RPMI8226 (cell line): ENCODE measurements at regions not wholly inside any gene's neighbourhood (a gene's known extent, or its start where the extent isn't known, plus 50 kb on each side); places are given as distances from the start of the nearest gene placed in this dataset.

ENCODE experiments used
- DNase-seq: peaks from one replicate; pipeline ENCODE4 v3.0.0-alpha.2; 2015

- no peak for DNase-seq
Measured at GRCh38 chr9:115210699-115211098, 92.7 kb upstream of the TNC start.

- peak; percentile 59 for DNase-seq
Measured at GRCh38 chr9:115211413-115212124, 93.6 kb upstream of the TNC start.

GRCh38 chr9:115212125-115212605, 94.2 kb upstream of the TNC start:
- no peak for DNase-seq

GRCh38 chr9:115212832-115213231, 94.9 kb upstream of the TNC start:
- DNase-seq = no peak

- DNase-seq = no peak
Measured at GRCh38 chr9:115213818-115214334, 95.9 kb upstream of the TNC start.

- no peak for DNase-seq
Measured at GRCh38 chr9:115216873-115217272, 98.9 kb upstream of the TNC start.

GRCh38 chr9:115220319-115221005, 102.5 kb upstream of the TNC start:
- no peak for DNase-seq

- DNase-seq = no peak
Measured at GRCh38 chr9:115223471-115223870, 105.5 kb upstream of the TNC start.

- DNase-seq = no peak
Measured at GRCh38 chr9:115225459-115226116, 107.6 kb upstream of the TNC start.

- DNase-seq = no peak
Measured at GRCh38 chr9:115226152-115226551, 108.2 kb upstream of the TNC start.

- DNase-seq = no peak
Measured at GRCh38 chr9:115229496-115229895, 111.5 kb upstream of the TNC start.

- DNase-seq = no peak
Measured at GRCh38 chr9:115230924-115231515, 113.1 kb upstream of the TNC start.

GRCh38 chr9:115232181-115232774, 114.3 kb upstream of the TNC start:
- no peak for DNase-seq

- DNase-seq = no peak
Measured at GRCh38 chr9:115234094-115234493, 116.1 kb upstream of the TNC start.

GRCh38 chr9:115235221-115235620, 117.3 kb upstream of the TNC start:
- no peak for DNase-seq

- no peak for DNase-seq
Measured at GRCh38 chr9:115237385-115237998, 119.5 kb upstream of the TNC start.

- no peak for DNase-seq
Measured at GRCh38 chr9:115240676-115241075, 122.7 kb upstream of the TNC start.

GRCh38 chr9:115241641-115242040, 123.7 kb upstream of the TNC start:
- no peak for DNase-seq

GRCh38 chr9:115249488-115249887, 131.5 kb upstream of the TNC start:
- DNase-seq = no peak

GRCh38 chr9:115250621-115251032, 132.7 kb upstream of the TNC start:
- no peak for DNase-seq

- DNase-seq = no peak
Measured at GRCh38 chr9:115254287-115255180, 136.6 kb upstream of the TNC start.
